ENCODE measurements at regions not wholly inside any gene's neighbourhood (a gene's known extent, or its start where the extent isn't known, plus 50 kb on each side); places are given as distances from the start of the nearest gene placed in this dataset.

GRCh38 chr21:22125581-22125980 lies 1127.4 kb downstream of the NCAM2 start:
- POLR2A ChIA-PET: no interaction called here
- TF ChIP-seq ZNF423 (CRISPR knock-in tag; IDR thresholded peaks at IDR 0.05): no peak
- TF ChIP-seq NFATC4 (CRISPR knock-in tag; IDR thresholded peaks at IDR 0.05): no peak
- TF ChIP-seq TEAD4 (CRISPR knock-in tag; IDR thresholded peaks at IDR 0.05): no peak
- TF ChIP-seq ZSCAN18 (CRISPR knock-in tag; IDR thresholded peaks at IDR 0.05): no peak
- no peak for TF ChIP-seq ZMAT4 (CRISPR knock-in tag; IDR thresholded peaks at IDR 0.05)
- no peak for TF ChIP-seq RORB (CRISPR knock-in tag; IDR thresholded peaks at IDR 0.05)
- TF ChIP-seq MYBL2 (CRISPR knock-in tag; IDR thresholded peaks at IDR 0.05): no peak
- TF ChIP-seq SOX15 (CRISPR knock-in tag; IDR thresholded peaks at IDR 0.05): no peak
- no peak for TF ChIP-seq PRRX2 (CRISPR knock-in tag; IDR thresholded peaks at IDR 0.05)
- TF ChIP-seq CBFB (CRISPR knock-in tag; IDR thresholded peaks at IDR 0.05; ENCODE audit: low read depth): no peak
- TF ChIP-seq PRDM15 (CRISPR knock-in tag; IDR thresholded peaks at IDR 0.05): no peak
- TF ChIP-seq AFF4 (CRISPR knock-in tag; IDR thresholded peaks at IDR 0.05; ENCODE audit: borderline replicate concordance): no peak
- TF ChIP-seq EMX1 (CRISPR knock-in tag; IDR thresholded peaks at IDR 0.05): no peak
- no peak for ATAC-seq
- Mint-ChIP-seq H3K27me3 (ENCODE audit: low read depth) (no peaks in the 10 kb centered on the region; the same call in 1 of the 2 replicates), H3K9me3 (peaks cover 12% of the 10 kb centered on the region), H3K4me3 (no peak overlapping the region), H3K27ac (no peak overlapping the region), H3K36me3 (no peaks in the 10 kb centered on the region), H3K4me1 (peaks cover 4% of the 10 kb centered on the region)
- CTCF ChIA-PET: no interaction called here
- DNase-seq (ENCODE audit: low spot score): no peak

GRCh38 chr21:22128671-22129070 lies 1130.5 kb downstream of the NCAM2 start:
- Mint-ChIP-seq H3K9me3 (peaks cover 9% of the 10 kb centered on the region; the same call in 1 of the 2 replicates), H3K4me3 (no peak overlapping the region), H3K27ac (no peak overlapping the region), H3K36me3 (no peaks in the 10 kb centered on the region), H3K27me3 (ENCODE audit: low read depth) (no peaks in the 10 kb centered on the region), H3K4me1 (peaks cover 10% of the 10 kb centered on the region)
- ATAC-seq (no peak), DNase-seq (ENCODE audit: low spot score) (no peak)
- ChIA-PET POLR2A (no interaction called here), CTCF (no interaction called here)
- TF ChIP-seq ZMAT4 (CRISPR knock-in tag; IDR thresholded peaks at IDR 0.05) (no peak), TP53 (CRISPR knock-in tag; IDR thresholded peaks at IDR 0.05) (no peak), CREM (CRISPR knock-in tag; IDR thresholded peaks at IDR 0.05) (no peak), AR (CRISPR knock-in tag; IDR thresholded peaks at IDR 0.05) (no peak), PREB (CRISPR knock-in tag; IDR thresholded peaks at IDR 0.05; ENCODE audit: borderline replicate concordance) (no peak), SP1 (CRISPR knock-in tag; conservative IDR thresholded peaks at IDR 0.05) (no peak), TCF7 (CRISPR knock-in tag; IDR thresholded peaks at IDR 0.05; ENCODE audit: low read depth) (no peak), PRDM15 (CRISPR knock-in tag; IDR thresholded peaks at IDR 0.05) (no peak)

All from WTC11 (cell line).